ENCODE measurements at regions not wholly inside any gene's neighbourhood (a gene's known extent, or its start where the extent isn't known, plus 50 kb on each side); places are given as distances from the start of the nearest gene placed in this dataset.

GRCh38 chrX:13239272-13239671 lies 80.6 kb downstream of the ATXN3L start:
- H3K9me3 ChIP-seq (ENCODE audit: control insufficient read depth, insufficient read depth, low read depth, low read length): no peaks in the 10 kb centered on the region

DNA sequence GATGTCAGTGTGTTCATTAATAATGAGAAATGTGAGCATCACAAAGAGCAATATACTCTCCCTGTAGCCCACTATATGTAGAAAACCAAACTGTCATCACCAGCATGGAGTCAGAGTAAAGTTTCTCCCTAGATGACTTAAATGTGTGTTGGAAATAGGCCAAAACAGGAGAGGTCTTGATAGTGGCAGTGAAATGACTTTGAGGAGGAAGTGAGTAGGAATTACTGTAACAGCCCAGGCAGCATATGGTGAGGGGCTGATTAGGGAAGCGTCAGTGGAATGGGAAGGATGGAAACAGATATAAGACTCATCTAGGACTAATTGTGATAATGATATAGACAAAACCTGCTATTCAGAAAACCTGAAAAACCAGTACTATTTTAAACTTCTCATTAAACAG lies 83.9 kb downstream of the ATXN3L start:
- no peak for TF ChIP-seq ZNF664 (tag by site-specific recombination; IDR thresholded peaks at IDR 0.05)
- TF ChIP-seq ZNF670 (tag by site-specific recombination; IDR thresholded peaks at IDR 0.05; ENCODE audit: low read depth): no peak
- no peak for TF ChIP-seq ZNF175 (tag by site-specific recombination; IDR thresholded peaks at IDR 0.05)
- TF ChIP-seq, protein P1, sequence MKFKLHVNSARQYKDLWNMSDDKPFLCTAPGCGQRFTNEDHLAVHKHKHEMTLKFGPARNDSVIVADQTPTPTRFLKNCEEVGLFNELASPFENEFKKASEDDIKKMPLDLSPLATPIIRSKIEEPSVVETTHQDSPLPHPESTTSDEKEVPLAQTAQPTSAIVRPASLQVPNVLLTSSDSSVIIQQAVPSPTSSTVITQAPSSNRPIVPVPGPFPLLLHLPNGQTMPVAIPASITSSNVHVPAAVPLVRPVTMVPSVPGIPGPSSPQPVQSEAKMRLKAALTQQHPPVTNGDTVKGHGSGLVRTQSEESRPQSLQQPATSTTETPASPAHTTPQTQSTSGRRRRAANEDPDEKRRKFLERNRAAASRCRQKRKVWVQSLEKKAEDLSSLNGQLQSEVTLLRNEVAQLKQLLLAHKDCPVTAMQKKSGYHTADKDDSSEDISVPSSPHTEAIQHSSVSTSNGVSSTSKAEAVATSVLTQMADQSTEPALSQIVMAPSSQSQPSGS (tag by site-specific recombination; IDR thresholded peaks at IDR 0.05; ENCODE audit: low read depth): no peak
- no peak for TF ChIP-seq ZNF660 (tag by site-specific recombination; IDR thresholded peaks at IDR 0.05)
- no peak for TF ChIP-seq MEIS1 (CRISPR knock-in tag; IDR thresholded peaks at IDR 0.05; ENCODE audit: borderline replicate concordance)
- TF ChIP-seq ZNF311 (tag by site-specific recombination; IDR thresholded peaks at IDR 0.05; ENCODE audit: borderline replicate concordance): no peak
- no peak for TF ChIP-seq ZNF692 (tag by site-specific recombination; IDR thresholded peaks at IDR 0.05)
- TF ChIP-seq ZNF10 (tag by site-specific recombination; IDR thresholded peaks at IDR 0.05): no peak
- no peak for TF ChIP-seq ZNF37A (tag by site-specific recombination; IDR thresholded peaks at IDR 0.05)
- no peak for TF ChIP-seq ZNF211 (tag by site-specific recombination; IDR thresholded peaks at IDR 0.05; ENCODE audit: low read depth)
- no peak for TF ChIP-seq ZNF626 (tag by site-specific recombination; IDR thresholded peaks at IDR 0.05)
- POLR2A ChIA-PET: no interaction called here
- CTCF ChIA-PET: no interaction called here
- H3K4me1 ChIP-seq (ENCODE audit: control insufficient read depth, insufficient read depth, low read length): peaks cover 3% of the 10 kb centered on the region; the same call in 1 of the 2 replicates
- H3K9me3 ChIP-seq (ENCODE audit: control insufficient read depth, insufficient read depth, low read depth, low read length): no peaks in the 10 kb centered on the region
- H3K27ac ChIP-seq (ENCODE audit: extremely low read depth, low read depth, low read length): no peak overlapping the region
- no peaks in the 10 kb centered on the region for H3K36me3 ChIP-seq (ENCODE audit: control insufficient read depth in 2 of 2, insufficient read depth in 1 of 2, low read length in 2 of 2)
- H3K4me3 ChIP-seq (ENCODE audit: low read depth, low read length): no peak overlapping the region

More at GRCh38 chrX:13239272-13239671, 80.6 kb downstream of the ATXN3L start:
- no peak for TF ChIP-seq ZNF707 (tag by site-specific recombination; IDR thresholded peaks at IDR 0.05)
- TF ChIP-seq, protein P2, sequence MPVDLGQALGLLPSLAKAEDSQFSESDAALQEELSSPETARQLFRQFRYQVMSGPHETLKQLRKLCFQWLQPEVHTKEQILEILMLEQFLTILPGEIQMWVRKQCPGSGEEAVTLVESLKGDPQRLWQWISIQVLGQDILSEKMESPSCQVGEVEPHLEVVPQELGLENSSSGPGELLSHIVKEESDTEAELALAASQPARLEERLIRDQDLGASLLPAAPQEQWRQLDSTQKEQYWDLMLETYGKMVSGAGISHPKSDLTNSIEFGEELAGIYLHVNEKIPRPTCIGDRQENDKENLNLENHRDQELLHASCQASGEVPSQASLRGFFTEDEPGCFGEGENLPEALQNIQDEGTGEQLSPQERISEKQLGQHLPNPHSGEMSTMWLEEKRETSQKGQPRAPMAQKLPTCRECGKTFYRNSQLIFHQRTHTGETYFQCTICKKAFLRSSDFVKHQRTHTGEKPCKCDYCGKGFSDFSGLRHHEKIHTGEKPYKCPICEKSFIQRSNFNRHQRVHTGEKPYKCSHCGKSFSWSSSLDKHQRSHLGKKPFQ (tag by site-specific recombination; IDR thresholded peaks at IDR 0.05): no peak
- no peak for TF ChIP-seq ZNF221 (tag by site-specific recombination; IDR thresholded peaks at IDR 0.05; ENCODE audit: borderline replicate concordance)
- TF ChIP-seq ZFP37 (tag by site-specific recombination; IDR thresholded peaks at IDR 0.05): no peak
- TF ChIP-seq EGR2 (tag by site-specific recombination; IDR thresholded peaks at IDR 0.05; ENCODE audit: low read depth): no peak
- TF ChIP-seq, protein P3, sequence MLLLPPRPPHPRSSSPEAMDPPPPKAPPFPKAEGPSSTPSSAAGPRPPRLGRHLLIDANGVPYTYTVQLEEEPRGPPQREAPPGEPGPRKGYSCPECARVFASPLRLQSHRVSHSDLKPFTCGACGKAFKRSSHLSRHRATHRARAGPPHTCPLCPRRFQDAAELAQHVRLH (tag by site-specific recombination; IDR thresholded peaks at IDR 0.05): no peak
- no peak for TF ChIP-seq GLI2 (tag by site-specific recombination; IDR thresholded peaks at IDR 0.05; ENCODE audit: borderline replicate concordance, low read depth)
- TF ChIP-seq ZSCAN30 (tag by site-specific recombination; IDR thresholded peaks at IDR 0.05): no peak
- no peak for TF ChIP-seq KLF16 (tag by site-specific recombination; IDR thresholded peaks at IDR 0.05)
- no peak for TF ChIP-seq ZNF837 (tag by site-specific recombination; IDR thresholded peaks at IDR 0.05)
- no peak for TF ChIP-seq ZNF843 (tag by site-specific recombination; IDR thresholded peaks at IDR 0.05)
- TF ChIP-seq, protein P4, sequence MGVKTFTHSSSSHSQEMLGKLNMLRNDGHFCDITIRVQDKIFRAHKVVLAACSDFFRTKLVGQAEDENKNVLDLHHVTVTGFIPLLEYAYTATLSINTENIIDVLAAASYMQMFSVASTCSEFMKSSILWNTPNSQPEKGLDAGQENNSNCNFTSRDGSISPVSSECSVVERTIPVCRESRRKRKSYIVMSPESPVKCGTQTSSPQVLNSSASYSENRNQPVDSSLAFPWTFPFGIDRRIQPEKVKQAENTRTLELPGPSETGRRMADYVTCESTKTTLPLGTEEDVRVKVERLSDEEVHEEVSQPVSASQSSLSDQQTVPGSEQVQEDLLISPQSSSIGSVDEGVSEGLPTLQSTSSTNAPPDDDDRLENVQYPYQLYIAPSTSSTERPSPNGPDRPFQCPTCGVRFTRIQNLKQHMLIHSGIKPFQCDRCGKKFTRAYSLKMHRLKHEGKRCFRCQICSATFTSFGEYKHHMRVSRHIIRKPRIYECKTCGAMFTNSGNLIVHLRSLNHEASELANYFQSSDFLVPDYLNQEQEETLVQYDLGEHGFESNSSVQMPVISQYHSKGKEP (tag by site-specific recombination; IDR thresholded peaks at IDR 0.05): no peak
- no peak for TF ChIP-seq KLF7 (tag by site-specific recombination; IDR thresholded peaks at IDR 0.05; ENCODE audit: borderline replicate concordance)
- TF ChIP-seq, protein P5, sequence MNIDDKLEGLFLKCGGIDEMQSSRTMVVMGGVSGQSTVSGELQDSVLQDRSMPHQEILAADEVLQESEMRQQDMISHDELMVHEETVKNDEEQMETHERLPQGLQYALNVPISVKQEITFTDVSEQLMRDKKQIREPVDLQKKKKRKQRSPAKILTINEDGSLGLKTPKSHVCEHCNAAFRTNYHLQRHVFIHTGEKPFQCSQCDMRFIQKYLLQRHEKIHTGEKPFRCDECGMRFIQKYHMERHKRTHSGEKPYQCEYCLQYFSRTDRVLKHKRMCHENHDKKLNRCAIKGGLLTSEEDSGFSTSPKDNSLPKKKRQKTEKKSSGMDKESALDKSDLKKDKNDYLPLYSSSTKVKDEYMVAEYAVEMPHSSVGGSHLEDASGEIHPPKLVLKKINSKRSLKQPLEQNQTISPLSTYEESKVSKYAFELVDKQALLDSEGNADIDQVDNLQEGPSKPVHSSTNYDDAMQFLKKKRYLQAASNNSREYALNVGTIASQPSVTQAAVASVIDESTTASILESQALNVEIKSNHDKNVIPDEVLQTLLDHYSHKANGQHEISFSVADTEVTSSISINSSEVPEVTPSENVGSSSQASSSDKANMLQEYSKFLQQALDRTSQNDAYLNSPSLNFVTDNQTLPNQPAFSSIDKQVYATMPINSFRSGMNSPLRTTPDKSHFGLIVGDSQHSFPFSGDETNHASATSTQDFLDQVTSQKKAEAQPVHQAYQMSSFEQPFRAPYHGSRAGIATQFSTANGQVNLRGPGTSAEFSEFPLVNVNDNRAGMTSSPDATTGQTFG (tag by site-specific recombination; IDR thresholded peaks at IDR 0.05; ENCODE audit: borderline replicate concordance): no peak
- ChIA-PET CTCF (interaction anchor here (0.8 to 1.5 kb wide), 6 partner anchors 8 to 292 kb away, joined by 3 to 6 read pairs (median 4); no protein-coding TSS in a partner anchor), POLR2A (interaction anchor here (0.9 kb wide), 1 partner anchor 76 kb away, joined by 3 read pairs; no protein-coding TSS in a partner anchor)
- no peaks in the 10 kb centered on the region for H3K36me3 ChIP-seq (ENCODE audit: control insufficient read depth in 2 of 2, insufficient read depth in 1 of 2, low read length in 2 of 2)
- no peak overlapping the region for H3K27ac ChIP-seq (ENCODE audit: extremely low read depth, low read depth, low read length)
- no peak overlapping the region for H3K4me3 ChIP-seq (ENCODE audit: low read depth, low read length)
- no peaks in the 10 kb centered on the region for H3K4me1 ChIP-seq (ENCODE audit: control insufficient read depth, insufficient read depth, low read length)
